Stimulated activated naive CD8-positive, alpha-beta T cell treated with anti-CD3 and anti-CD28 coated beads, Interleukin-15, Interleukin-2, amounts not matched to agents 100 ng/mL and 50 ng/mL, for 24 hours (primary cell): ENCODE measurements at regions not wholly inside any gene's neighbourhood (a gene's known extent, or its start where the extent isn't known, plus 50 kb on each side); places are given as distances from the start of the nearest gene placed in this dataset.
"Not testable (repeated sequence)": the region's sequence is repeated elsewhere in the genome, so short reads cannot be mapped to it uniquely, and the experiment has no call there.

Experiments
- H3K27ac Mint-ChIP-seq: one replicate; pipeline ENCODE4 v1.8.0; 2021; ENCODE audit warnings: mild to moderate bottlenecking, mixed read lengths
- H3K27me3 Mint-ChIP-seq: one replicate; pipeline ENCODE4 v1.8.0; 2021; ENCODE audit warnings: mixed read lengths
- H3K36me3 Mint-ChIP-seq: one replicate; pipeline ENCODE4 v1.8.0; 2021; ENCODE audit warnings: low read depth, mixed read lengths
- H3K4me1 Mint-ChIP-seq: one replicate; pipeline ENCODE4 v1.8.0; 2021; ENCODE audit warnings: low read depth, mixed read lengths
- H3K4me3 Mint-ChIP-seq: one replicate; pipeline ENCODE4 v1.8.0; 2021; ENCODE audit warnings: mild to moderate bottlenecking, mixed read lengths
- H3K9me3 Mint-ChIP-seq: one replicate; pipeline ENCODE4 v1.8.0; 2021; ENCODE audit warnings: mixed read lengths

DNA sequence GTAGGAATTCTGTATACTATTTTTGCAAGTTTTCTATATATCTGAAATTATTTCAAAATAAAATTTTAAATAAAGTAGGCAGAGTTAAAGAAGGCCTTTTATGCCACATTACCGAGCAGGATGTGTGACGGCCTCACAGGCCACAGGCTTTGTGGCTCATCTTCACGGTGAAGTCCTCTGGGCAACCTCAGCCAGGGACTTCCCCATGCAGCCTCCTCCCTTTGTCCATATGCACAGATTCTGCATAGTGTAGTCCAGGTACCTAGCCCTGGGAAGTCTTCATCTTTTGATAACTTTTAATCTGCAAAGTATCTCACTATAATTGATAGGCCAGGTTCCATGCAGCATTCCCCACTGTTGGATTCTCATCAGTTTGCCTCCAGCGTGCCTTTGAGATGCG, 62.8 kb downstream of the ARHGAP11B start:
- H3K4me1 Mint-ChIP-seq, H3K4me3 Mint-ChIP-seq, H3K27me3 Mint-ChIP-seq, H3K27ac Mint-ChIP-seq, H3K9me3 Mint-ChIP-seq: not testable (repeated sequence)
- H3K36me3 Mint-ChIP-seq: peaks cover 15% of the 10 kb centered on the region

DNA sequence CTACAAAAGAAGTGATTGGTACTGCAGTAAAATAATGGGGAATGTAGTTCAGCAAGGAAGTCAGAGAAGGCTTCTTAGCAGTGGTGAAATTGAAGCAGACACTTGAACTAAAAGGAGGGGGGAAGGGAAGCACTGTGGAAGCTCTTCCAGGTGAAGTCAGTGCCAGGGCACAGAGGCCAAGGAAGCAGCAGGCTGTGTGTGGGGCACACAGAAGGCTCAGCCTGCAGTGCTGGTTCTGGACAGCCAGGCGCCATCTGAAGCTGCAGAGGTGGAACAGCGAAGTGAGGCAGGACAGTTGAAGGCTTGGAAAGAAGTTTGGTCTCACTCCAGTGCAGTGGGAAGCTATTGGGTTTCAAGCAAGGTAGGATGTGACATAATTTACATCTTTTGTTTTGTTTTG, 64.2 kb downstream of the ARHGAP11B start:
- peaks cover 15% of the 10 kb centered on the region for H3K36me3 Mint-ChIP-seq
- H3K27me3 Mint-ChIP-seq, H3K4me3 Mint-ChIP-seq, H3K27ac Mint-ChIP-seq, H3K9me3 Mint-ChIP-seq, H3K4me1 Mint-ChIP-seq: not testable (repeated sequence)

DNA sequence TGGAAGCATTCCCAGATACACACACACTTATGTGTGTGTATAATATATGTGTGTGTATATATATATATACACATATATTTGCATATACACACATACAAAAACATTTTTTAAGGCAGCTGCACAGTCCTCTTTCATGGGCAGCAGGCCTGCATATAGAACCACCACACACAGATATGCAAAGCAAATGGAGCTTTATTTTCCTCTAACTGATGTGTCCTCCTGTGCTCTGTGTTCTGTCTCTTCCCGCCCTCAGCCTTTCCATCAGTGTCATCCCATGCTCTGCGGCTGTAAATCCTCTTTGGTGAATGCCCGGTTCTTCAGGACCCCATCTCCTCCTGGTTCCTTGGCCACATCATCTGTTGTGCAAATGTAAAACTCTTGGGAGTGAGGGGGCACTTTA, 69.9 kb downstream of the ARHGAP11B start:
- not testable (repeated sequence) for H3K27me3 Mint-ChIP-seq, H3K27ac Mint-ChIP-seq, H3K36me3 Mint-ChIP-seq, H3K4me3 Mint-ChIP-seq, H3K4me1 Mint-ChIP-seq, H3K9me3 Mint-ChIP-seq

DNA sequence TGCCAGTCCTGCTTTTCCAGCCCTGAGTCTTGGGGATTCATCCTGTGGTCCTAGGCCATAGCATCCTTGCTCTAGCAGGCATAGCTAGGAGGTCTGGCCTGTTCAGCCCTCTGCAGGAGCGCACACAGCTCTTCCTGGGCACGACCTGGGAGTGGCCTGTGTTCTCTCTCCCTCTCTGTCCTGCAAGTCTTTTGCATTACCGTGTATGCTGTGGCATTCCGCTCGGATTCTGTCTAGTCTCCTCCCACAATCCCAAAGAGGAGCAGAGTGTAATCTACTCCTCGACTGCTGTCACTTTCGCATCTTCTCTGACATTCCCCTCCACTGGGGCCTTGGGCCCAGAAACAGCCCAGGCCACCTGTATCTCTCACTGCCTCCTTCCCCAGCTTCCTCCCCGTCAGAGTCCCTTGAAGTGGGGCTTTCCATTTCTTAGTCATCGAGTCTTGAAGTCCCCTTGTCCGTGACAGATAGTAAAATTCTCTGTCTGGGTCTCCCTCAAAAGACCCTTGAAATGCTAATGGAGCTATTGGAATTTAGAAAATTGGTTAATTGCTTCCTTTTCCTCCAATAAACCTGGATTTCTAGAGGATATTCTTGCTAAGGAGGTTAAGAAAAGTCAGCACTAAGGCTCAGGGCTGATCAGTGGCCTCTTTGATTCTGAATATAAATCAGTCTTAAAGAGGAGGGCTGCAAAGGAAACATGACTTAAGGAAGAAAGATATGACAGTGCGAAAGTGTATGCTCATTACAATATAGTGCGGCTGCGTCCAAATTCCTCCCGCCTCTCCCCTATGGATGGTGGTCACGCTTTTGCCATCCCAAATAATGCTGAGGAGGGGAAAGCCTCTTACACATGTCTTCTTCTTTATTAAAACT, 70.7 kb downstream of the ARHGAP11B start:
- Mint-ChIP-seq H3K27ac (peak overlapping the region; percentile 41), H3K4me3 (peak overlapping the region; percentile 48)
- not testable (repeated sequence) for H3K9me3 Mint-ChIP-seq

DNA sequence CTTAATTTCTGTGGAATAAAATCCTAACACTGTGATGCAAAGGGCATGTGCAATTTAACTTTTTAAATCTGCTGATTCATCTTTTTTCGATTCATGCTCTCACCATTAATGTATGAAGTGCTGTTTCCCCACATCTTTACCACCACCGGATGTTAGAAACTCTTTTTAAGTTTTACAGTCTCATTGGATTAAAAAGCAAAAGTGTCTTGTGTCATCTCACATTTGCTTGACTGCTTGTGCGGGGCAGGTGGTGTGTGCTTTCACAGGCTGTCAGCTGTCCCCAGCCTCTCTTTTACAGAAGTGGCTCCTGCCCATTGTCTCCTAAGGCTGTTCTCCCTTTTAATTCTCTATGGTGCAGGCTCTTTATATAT, 71.4 kb downstream of the ARHGAP11B start:
- not testable (repeated sequence) for H3K9me3 Mint-ChIP-seq, H3K36me3 Mint-ChIP-seq, H3K4me3 Mint-ChIP-seq, H3K4me1 Mint-ChIP-seq, H3K27me3 Mint-ChIP-seq, H3K27ac Mint-ChIP-seq

More for the DNA sequence above, 70.7 kb downstream of the ARHGAP11B start:
- not testable (repeated sequence) for H3K27me3 Mint-ChIP-seq, H3K4me1 Mint-ChIP-seq, H3K36me3 Mint-ChIP-seq

DNA sequence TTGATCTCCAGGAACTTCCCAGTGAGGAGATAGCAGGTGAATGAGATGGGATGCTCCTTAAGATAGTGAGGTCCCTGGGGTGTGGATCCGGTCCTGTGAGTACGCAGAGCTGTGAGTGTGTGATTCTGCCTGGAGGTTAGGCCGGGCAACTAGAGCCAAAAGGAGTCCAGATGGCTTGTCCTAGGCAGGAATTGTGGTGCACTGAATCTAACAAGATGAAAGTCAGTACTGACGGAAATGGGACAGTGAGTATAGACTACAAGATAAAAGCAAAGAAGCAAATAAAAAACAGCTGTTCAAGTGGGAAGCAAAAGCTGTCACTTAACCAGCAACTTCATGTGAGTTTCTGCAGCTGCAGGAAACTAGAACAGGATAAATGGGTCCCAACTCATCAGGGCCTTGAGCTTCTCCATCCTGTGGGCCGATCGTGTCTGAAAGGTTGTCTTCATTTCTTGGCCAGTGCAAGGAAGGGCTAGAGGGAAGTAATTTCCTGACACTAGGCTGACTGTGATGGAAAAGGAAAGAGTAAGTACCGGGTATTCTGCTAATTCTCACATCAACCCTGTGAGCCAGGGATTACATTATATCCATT, 74.2 kb downstream of the ARHGAP11B start:
- not testable (repeated sequence) for H3K4me3 Mint-ChIP-seq, H3K27ac Mint-ChIP-seq, H3K4me1 Mint-ChIP-seq, H3K27me3 Mint-ChIP-seq, H3K36me3 Mint-ChIP-seq, H3K9me3 Mint-ChIP-seq

DNA sequence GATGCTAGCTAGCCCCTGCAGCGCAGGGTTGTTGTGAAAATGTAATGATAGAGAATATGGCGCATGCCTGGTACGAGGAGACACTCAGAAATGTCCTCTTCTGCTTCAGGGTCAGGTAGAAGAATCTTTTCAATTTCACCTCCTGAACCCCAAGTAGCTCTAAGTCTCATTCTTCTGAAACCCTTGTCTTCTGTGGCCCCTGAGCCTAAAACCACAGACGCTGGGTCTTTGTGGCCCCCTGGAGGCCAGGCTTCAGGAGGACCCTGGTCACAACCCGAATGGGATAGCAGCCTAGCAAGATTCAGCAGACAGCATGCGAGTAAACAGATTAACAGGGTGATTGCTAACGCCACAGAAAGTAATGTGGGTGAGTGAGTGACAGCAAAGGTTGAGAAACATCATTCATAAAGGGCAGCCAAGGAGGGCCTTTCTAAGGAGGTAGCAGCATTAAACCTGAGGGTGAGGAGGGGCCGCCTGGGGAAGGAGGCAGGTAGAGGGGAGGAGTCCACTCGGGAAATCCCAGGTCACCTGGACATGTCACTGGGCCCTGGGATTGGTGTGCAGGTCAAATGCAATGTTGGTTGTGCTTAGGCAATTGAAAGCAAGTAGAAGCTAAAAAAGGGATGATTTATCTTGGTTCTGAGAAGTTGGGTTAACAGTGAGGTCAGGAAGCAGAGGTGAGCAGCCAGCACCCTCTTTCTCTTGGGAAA, 82.2 kb downstream of the ARHGAP11B start:
- H3K4me1 Mint-ChIP-seq, H3K36me3 Mint-ChIP-seq, H3K27me3 Mint-ChIP-seq, H3K27ac Mint-ChIP-seq, H3K9me3 Mint-ChIP-seq, H3K4me3 Mint-ChIP-seq: not testable (repeated sequence)

DNA sequence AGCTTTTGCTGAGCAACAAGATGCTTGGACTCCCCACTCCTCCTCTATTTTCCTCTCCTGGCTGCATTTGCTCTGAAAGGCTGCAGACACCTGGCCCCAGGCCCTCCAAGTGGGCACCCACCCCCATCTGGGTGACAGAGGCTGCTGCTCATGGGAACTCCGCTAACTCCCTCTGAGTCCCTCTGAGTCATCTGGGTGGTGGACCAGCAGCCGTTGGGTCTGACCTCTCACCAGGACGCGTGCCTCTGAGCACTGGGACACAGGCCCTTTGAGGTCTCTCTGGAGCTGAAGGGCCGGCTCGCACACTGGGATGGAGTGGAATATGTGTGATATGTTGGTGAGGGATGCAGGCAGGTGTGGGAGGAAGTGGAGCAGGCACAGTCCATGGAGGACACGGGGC, 82.9 kb downstream of the ARHGAP11B start:
- H3K4me1 Mint-ChIP-seq, H3K9me3 Mint-ChIP-seq, H3K36me3 Mint-ChIP-seq, H3K27me3 Mint-ChIP-seq, H3K4me3 Mint-ChIP-seq, H3K27ac Mint-ChIP-seq: not testable (repeated sequence)

DNA sequence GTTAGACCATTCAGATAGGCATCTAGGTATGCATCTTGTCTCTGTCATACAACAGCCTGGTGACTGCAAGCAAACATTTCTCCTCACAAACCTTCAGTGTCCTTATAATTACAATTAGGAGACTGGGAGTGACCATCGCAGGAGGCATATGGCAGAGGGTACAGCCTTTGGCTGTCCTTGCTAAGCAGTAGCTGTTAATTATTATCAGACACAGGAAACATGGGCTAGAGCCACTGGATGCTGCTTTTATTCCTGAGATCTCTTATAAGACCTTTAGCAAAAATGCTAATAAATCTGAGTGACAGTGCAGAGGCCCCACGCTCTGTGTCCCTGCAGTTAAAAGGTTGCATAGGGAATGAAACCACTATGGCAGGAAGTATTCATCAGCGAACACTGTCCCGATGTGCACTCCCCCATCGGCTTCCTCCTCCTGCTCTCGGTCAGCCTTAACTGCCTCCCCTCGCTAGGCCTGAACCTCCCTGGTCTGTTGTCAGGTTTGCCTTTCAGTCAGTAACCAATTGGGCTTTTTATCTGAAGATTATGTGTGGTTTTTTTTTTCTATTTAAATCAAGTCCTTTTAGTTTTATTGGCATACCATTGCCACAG, 92.2 kb downstream of the ARHGAP11B start:
- not testable (repeated sequence) for H3K4me1 Mint-ChIP-seq, H3K9me3 Mint-ChIP-seq, H3K27me3 Mint-ChIP-seq, H3K4me3 Mint-ChIP-seq, H3K27ac Mint-ChIP-seq
- H3K36me3 Mint-ChIP-seq: peaks cover 30% of the 10 kb centered on the region

DNA sequence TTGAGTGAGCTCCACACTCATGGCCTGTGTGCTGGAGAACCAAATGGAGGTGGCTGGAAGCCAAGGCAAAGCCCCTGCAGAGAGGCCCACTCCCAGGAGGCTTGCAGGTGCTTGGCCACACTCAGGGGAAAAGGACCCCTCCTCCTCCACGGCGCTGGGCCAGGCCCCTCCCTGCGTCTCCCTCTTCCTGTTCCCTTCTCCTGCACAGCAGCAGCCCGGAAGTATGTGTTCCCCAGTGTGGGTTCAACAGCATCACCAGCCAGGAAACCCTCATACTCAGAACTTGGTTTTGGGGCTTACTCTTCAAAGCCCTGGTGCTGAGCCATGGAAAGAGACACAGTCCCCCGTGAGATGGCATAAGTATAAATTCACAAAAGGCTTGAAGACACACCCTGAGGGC, 93.4 kb downstream of the ARHGAP11B start:
- H3K4me3 Mint-ChIP-seq, H3K27me3 Mint-ChIP-seq, H3K9me3 Mint-ChIP-seq, H3K4me1 Mint-ChIP-seq, H3K27ac Mint-ChIP-seq: not testable (repeated sequence)
- peaks cover 41% of the 10 kb centered on the region for H3K36me3 Mint-ChIP-seq

DNA sequence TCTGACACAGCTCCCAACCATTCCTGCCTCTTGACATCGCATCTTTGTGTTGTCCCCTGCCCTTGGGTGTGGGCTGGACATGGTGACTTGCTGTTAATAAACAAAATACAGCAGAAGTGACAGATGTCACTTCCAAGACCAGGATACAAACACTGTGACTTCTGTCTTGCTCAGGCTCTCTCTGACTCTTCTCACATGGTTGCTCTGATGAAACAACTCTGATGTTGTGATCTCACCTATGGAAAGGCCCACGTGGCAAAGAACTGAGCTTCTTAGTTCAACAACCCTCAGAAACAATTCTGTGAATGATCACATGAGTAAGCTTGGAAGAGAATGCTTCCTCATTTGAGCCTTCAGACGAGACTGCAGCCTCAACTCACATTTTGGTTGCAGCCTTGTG, 94.9 kb downstream of the ARHGAP11B start:
- not testable (repeated sequence) for H3K27me3 Mint-ChIP-seq, H3K4me1 Mint-ChIP-seq, H3K4me3 Mint-ChIP-seq, H3K9me3 Mint-ChIP-seq, H3K27ac Mint-ChIP-seq
- peaks cover 50% of the 10 kb centered on the region for H3K36me3 Mint-ChIP-seq

DNA sequence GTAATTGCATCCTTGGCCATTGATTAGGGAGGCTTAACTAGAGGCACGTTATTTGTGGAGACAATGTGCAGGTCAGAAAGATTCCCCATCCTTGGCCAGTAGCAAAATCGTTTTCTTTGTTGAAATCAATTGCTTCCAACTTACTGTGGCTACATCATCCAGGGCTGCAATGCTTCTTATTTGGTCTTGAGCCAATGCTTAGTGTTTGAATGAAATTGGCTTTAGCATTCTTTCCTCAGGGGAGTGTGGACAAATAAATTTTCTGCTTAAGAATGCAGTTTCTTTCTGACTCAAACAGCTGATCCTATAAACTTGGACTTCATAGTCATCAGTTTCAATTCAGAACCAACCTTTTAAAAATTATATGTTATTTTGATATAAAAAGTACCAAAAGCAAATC, 95.6 kb downstream of the ARHGAP11B start:
- H3K36me3 Mint-ChIP-seq: peaks cover 57% of the 10 kb centered on the region
- not testable (repeated sequence) for H3K4me1 Mint-ChIP-seq, H3K27ac Mint-ChIP-seq, H3K9me3 Mint-ChIP-seq, H3K4me3 Mint-ChIP-seq, H3K27me3 Mint-ChIP-seq

DNA sequence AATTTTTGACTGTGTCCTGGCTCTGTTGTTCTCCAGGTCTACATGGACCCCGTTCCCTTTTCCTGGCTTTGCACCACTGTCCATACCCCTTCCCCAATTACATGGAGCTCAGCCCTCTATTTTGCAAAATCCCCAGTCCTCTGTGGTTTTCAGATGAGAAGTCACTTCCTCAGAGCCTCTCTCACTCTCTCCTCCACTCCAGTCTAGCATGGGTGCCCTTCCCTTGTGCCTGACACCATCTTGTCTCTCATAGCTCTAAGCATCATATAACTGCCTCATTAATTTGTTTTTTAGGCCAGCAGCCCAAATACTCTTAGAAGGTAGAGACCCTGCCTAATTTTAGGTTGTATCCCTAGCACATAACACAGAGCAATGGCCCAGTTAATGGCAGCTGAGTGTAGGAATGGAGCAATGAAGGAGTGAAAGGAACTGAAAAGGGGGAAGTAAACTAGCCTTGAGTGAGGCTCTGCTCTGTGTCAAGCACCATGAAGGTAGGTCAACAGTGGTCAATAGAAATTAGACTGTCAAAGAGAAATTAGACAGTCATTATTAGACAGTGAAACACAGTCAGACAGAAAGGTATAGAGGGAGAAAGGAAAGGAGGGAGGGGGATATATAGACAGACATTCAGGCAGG, 97.7 kb downstream of the ARHGAP11B start:
- H3K4me3 Mint-ChIP-seq, H3K27ac Mint-ChIP-seq: not testable (repeated sequence)

DNA sequence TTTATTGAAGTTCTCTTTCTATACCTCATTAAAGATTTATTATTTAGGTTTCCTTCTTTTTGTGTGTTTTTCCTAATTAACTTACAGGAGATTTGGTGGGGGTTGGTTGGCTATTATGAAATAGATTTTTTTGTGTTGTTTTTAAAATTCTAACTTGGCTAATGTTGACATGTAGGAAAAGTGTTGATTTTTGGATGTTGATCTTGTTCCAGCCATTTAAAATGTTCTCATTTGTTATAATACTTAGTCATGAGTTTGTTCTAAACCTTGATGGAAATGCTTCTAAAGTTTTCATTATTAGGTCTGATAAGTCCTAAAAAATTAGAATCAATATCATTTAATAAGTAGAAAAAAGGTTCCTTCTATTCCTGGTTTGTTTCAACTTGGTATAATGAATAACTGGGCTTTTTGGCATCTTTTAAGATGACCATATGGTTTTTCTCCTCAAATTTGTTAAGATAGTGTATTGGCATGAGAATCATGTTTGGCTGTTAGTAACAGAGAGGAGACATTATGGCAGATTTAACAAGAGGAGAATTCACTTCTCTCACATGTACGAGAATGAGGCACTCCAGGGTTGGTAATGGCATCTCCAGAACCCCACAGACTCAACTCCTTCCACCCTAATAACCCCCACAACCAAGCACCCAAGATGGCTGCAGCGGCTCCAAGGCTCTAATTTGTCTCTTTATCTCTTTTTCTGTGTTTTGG, 104.1 kb downstream of the ARHGAP11B start:
- H3K4me1 Mint-ChIP-seq: not testable (repeated sequence)

More for the DNA sequence above, 97.7 kb downstream of the ARHGAP11B start:
- not testable (repeated sequence) for H3K27me3 Mint-ChIP-seq, H3K4me1 Mint-ChIP-seq, H3K9me3 Mint-ChIP-seq
- peaks cover 51% of the 10 kb centered on the region for H3K36me3 Mint-ChIP-seq

More for the DNA sequence above, 104.1 kb downstream of the ARHGAP11B start:
- H3K4me3 Mint-ChIP-seq, H3K9me3 Mint-ChIP-seq, H3K27me3 Mint-ChIP-seq, H3K27ac Mint-ChIP-seq: not testable (repeated sequence)
- peaks cover 57% of the 10 kb centered on the region for H3K36me3 Mint-ChIP-seq
